GM21423 (cell line): ENCODE measurements at regions not wholly inside any gene's neighbourhood (a gene's known extent, or its start where the extent isn't known, plus 50 kb on each side); places are given as distances from the start of the nearest gene placed in this dataset.
"Not testable (repeated sequence)": the region's sequence is repeated elsewhere in the genome, so short reads cannot be mapped to it uniquely, and the experiment has no call there.

Source experiments
- ATAC-seq: cut with Tn5 transposase; IDR thresholded peaks from one replicate; pipeline ENCODE4 v1.9.1; 2021; ENCODE audit warnings: mild to moderate bottlenecking, moderate library complexity; ENCODE audit not compliant: unreplicated experiment

DNA sequence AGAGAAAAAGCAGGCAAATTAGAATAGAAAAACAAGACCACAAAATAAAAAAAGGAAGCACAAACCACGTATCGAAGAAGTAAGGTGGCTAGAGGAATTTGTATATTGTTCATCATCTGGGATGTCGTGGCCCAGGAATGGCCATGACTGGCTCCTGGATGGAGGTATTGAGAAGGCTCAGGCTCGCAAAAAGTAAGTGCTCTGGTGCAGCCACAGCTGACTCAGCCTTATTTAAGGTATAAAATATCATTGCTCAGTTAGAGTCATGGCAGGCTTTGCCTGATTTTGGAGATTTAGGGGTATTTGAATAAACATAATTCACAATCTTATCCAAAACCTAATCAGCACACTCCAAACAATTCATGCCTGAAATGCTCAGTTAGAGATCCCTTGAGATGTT, 78.4 kb upstream of the FANCL start:
- ATAC-seq: no peak

- ATAC-seq: not testable (repeated sequence)
Observed at GRCh38 chr2:58318949-58319348, 77.8 kb upstream of the FANCL start.

DNA sequence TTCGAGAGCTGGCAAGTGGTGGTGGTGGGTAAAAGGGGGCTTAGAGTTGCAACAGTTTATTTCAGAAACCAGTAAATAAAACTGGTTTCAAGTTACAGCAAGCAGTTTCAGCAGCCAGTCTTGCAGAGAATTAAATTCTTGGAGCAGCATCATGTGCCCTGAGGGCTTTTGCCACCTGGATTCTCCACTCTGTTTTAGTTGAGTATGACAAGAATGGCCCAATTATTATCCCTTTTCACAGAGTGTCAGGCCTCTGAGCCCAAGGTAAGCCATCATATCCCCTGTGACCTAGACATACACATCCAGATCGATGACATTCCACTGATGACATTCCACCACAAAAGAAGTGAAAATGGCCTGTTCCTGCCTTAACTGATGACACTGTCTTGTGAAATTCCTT, 72.8 kb upstream of the FANCL start:
- no peak for ATAC-seq

GRCh38 chr2:58308435-58308834, 67.3 kb upstream of the FANCL start:
- ATAC-seq: no peak

DNA sequence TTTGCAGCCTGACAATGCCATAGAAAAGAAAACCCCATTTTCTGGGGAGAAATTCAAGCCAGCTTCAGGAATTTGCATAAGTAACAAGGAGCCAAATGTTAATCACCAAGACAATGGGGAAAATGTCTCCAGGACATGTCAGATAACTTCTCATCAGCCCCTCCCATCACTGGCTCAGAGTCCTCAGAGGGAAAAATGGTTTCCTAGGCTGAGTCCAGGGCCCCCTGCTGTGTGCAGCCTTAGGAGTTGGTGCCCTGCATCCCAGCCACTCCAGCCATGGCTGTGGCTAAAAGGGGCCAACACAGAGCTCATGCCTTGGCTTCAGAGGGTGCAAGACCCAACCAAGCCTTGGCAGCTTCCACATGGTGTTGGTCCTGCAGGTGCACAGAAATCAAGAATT, 63.7 kb upstream of the FANCL start:
- ATAC-seq: no peak

GRCh38 chr2:58299123-58299522, 58.0 kb upstream of the FANCL start:
- ATAC-seq: no peak

- ATAC-seq: no peak
Observed at GRCh38 chr2:58293056-58293455, 51.9 kb upstream of the FANCL start.

GRCh38 chr2:58291726-58292438, 50.8 kb upstream of the FANCL start:
- ATAC-seq: no peak
